ENCODE measurements at regions not wholly inside any gene's neighbourhood (a gene's known extent, or its start where the extent isn't known, plus 50 kb on each side); places are given as distances from the start of the nearest gene placed in this dataset.

- no peaks in the 10 kb centered on the region for H3K36me3 ChIP-seq (ENCODE audit: control insufficient read depth, insufficient read depth, low read length)
- 88 to 100% methylated on average over 1 of the region's 1 CpG for WGBS, 2 experiments (ENCODE audit: insufficient coverage in 1 of 2, insufficient read length in 1 of 2)
- H3K27ac Mint-ChIP-seq, result no peak overlapping the region
- no peak overlapping the region for H3K27ac ChIP-seq (ENCODE audit: low read depth, low read length)
- no peaks in the 10 kb centered on the region for H3K9me3 ChIP-seq (ENCODE audit: control insufficient read depth, low read length)
- no peaks in the 10 kb centered on the region for H3K36me3 Mint-ChIP-seq (ENCODE audit: low read depth)
- H3K27me3 Mint-ChIP-seq (ENCODE audit: insufficient read depth), result peaks cover 4% of the 10 kb centered on the region
- no peak overlapping the region for H3K9ac ChIP-seq (ENCODE audit: extremely low read depth, low read length, poor library complexity, severe bottlenecking)
- no peaks in the 10 kb centered on the region for H3K4me1 ChIP-seq (ENCODE audit: control insufficient read depth, insufficient read depth, low read length)
- peaks cover 4% of the 10 kb centered on the region for H3K4me1 Mint-ChIP-seq
- H3K4me3 ChIP-seq (ENCODE audit: low read length), result no peak overlapping the region
- no peak for DNase-seq
- no peak overlapping the region for H3K4me3 Mint-ChIP-seq
- H3K27me3 ChIP-seq (ENCODE audit: control insufficient read depth, insufficient read depth, low read length, poor library complexity, severe bottlenecking), result peaks cover 11% of the 10 kb centered on the region
- no peak for TF ChIP-seq CTCF (conservative IDR thresholded peaks at IDR 0.05)
- no peaks in the 10 kb centered on the region for H3K9me3 Mint-ChIP-seq
Observed at GRCh38 chr3:40660554-40660953, 135.8 kb downstream of the ZNF621 start.

GRCh38 chr3:40661284-40661683 lies 136.5 kb downstream of the ZNF621 start:
- no peak for DNase-seq
- Mint-ChIP-seq H3K9me3 (no peaks in the 10 kb centered on the region), H3K36me3 (ENCODE audit: low read depth) (no peaks in the 10 kb centered on the region), H3K4me1 (peaks cover 4% of the 10 kb centered on the region), H3K4me3 (no peak overlapping the region), H3K27me3 (ENCODE audit: insufficient read depth) (no peaks in the 10 kb centered on the region), H3K27ac (no peak overlapping the region)
- Histone ChIP-seq H3K27ac (ENCODE audit: low read depth, low read length) (no peak overlapping the region), H3K27me3 (ENCODE audit: control insufficient read depth, insufficient read depth, low read length, poor library complexity, severe bottlenecking) (peaks cover 4% of the 10 kb centered on the region), H3K9ac (ENCODE audit: extremely low read depth, low read length, poor library complexity, severe bottlenecking) (no peak overlapping the region), H3K36me3 (ENCODE audit: control insufficient read depth, insufficient read depth, low read length) (no peaks in the 10 kb centered on the region), H3K4me3 (ENCODE audit: low read length) (no peak overlapping the region), H3K9me3 (ENCODE audit: control insufficient read depth, low read length) (no peaks in the 10 kb centered on the region), H3K4me1 (ENCODE audit: control insufficient read depth, insufficient read depth, low read length) (no peaks in the 10 kb centered on the region)
- 100% methylated on average over 1 of the region's 1 CpG for WGBS, 2 experiments (ENCODE audit: insufficient coverage in 1 of 2, insufficient read length in 1 of 2)
- no peak for TF ChIP-seq CTCF (conservative IDR thresholded peaks at IDR 0.05)

- Histone ChIP-seq H3K36me3 (ENCODE audit: control insufficient read depth, insufficient read depth, low read length) (no peaks in the 10 kb centered on the region), H3K4me3 (ENCODE audit: low read length) (no peak overlapping the region), H3K9ac (ENCODE audit: extremely low read depth, low read length, poor library complexity, severe bottlenecking) (no peak overlapping the region), H3K4me1 (ENCODE audit: control insufficient read depth, insufficient read depth, low read length) (no peaks in the 10 kb centered on the region), H3K27me3 (ENCODE audit: control insufficient read depth, insufficient read depth, low read length, poor library complexity, severe bottlenecking) (no peaks in the 10 kb centered on the region), H3K27ac (ENCODE audit: low read depth, low read length) (no peak overlapping the region), H3K9me3 (ENCODE audit: control insufficient read depth, low read length) (no peaks in the 10 kb centered on the region)
- H3K9me3 Mint-ChIP-seq, result no peaks in the 10 kb centered on the region
- no peaks in the 10 kb centered on the region for H3K36me3 Mint-ChIP-seq (ENCODE audit: low read depth)
- no peaks in the 10 kb centered on the region for H3K27me3 Mint-ChIP-seq (ENCODE audit: insufficient read depth)
- peaks cover 4% of the 10 kb centered on the region for H3K4me1 Mint-ChIP-seq
- 90 to 100% methylated on average over 4 to 6 of the region's 6 CpGs for WGBS, 2 experiments (ENCODE audit: insufficient coverage in 1 of 2, insufficient read length in 1 of 2)
- no peak for TF ChIP-seq CTCF (conservative IDR thresholded peaks at IDR 0.05)
- H3K27ac Mint-ChIP-seq, result no peak overlapping the region
- no peak for DNase-seq
- H3K4me3 Mint-ChIP-seq, result no peak overlapping the region
Observed at GRCh38 chr3:40663280-40663679, 138.5 kb downstream of the ZNF621 start.

Data from endodermal cell (in vitro differentiated cells).